HepG2 (cell line): ENCODE measurements at regions not wholly inside any gene's neighbourhood (a gene's known extent, or its start where the extent isn't known, plus 50 kb on each side); places are given as distances from the start of the nearest gene placed in this dataset.

Source experiments
- ZHX1 ChIP-seq: sonication (generic); formaldehyde crosslinking; IDR thresholded peaks from 2 replicates; pipeline ENCODE4 v1.8.1; 2022; ENCODE audit warnings: low read depth, mild to moderate bottlenecking, missing genetic modification reagents
- ZKSCAN8 ChIP-seq: IDR thresholded peaks from 2 replicates; pipeline ENCODE4 v1.6.1; 2016; ENCODE audit warnings: borderline replicate concordance, missing genetic modification reagents, missing compliant biosample characterization
- ZNF281 ChIP-seq: sonication (generic); formaldehyde crosslinking; IDR thresholded peaks from 2 replicates; pipeline ENCODE4 v1.4.0; 2020; ENCODE audit warnings: missing genetic modification reagents, borderline replicate concordance
- ZNF318 ChIP-seq: sonication (generic); formaldehyde crosslinking; IDR thresholded peaks from 2 replicates; pipeline ENCODE4 v1.4.0; 2020; ENCODE audit warnings: mild to moderate bottlenecking, missing genetic modification reagents

GRCh38 chr18:24990671-24991134 lies 361.3 kb downstream of the ZNF521 start:
- TF ChIP-seq ZNF281 (CRISPR knock-in tag) = no peak
- TF ChIP-seq ZHX1 (CRISPR knock-in tag) = no peak
- no peak for TF ChIP-seq ZKSCAN8
- no peak for TF ChIP-seq ZNF318 (CRISPR knock-in tag)
